GM23338 (cell line): ENCODE measurements at regions not wholly inside any gene's neighbourhood (a gene's known extent, or its start where the extent isn't known, plus 50 kb on each side); places are given as distances from the start of the nearest gene placed in this dataset.
A peak's percentile ranks its signal among the peaks of the same experiment; 100 is the strongest.

ENCODE experiments used
- ATAC-seq: fragments of 200-7000 bp; cut with Tn5 transposase; 3 replicates; pipeline ENCODE4 v1.9.1; 2020
- DNase-seq: peaks from one replicate; pipeline ENCODE4 v3.0.0-alpha.2; 2015; ENCODE audit warnings: low spot score
- H2AFZ ChIP-seq: fragments of 200-600 bp; sonication (generic); 2 replicates; pipeline ENCODE4 v1.8.0; 2016; ENCODE audit warnings: antibody characterized with exemption, mild to moderate bottlenecking, moderate library complexity
- H3F3A ChIP-seq: fragments of 200-600 bp; sonication (generic); replicated peaks from 2 replicates; pipeline ENCODE4 v1.8.0; 2017; ENCODE audit warnings: antibody characterized with exemption, mixed run types, low read depth
- H3K27ac ChIP-seq: fragments of 200-600 bp; sonication (generic); 2 replicates; pipeline ENCODE4 v1.6.1; 2016; ENCODE audit warnings: low read depth
- H3K27me3 ChIP-seq: fragments of 200-600 bp; sonication (generic); 2 replicates; pipeline ENCODE4 v1.8.0; 2016; ENCODE audit warnings: mild to moderate bottlenecking, mixed run types, moderate library complexity; ENCODE audit not compliant: insufficient read depth
- H3K36me3 ChIP-seq: fragments of 200-600 bp; sonication (generic); 2 replicates; pipeline ENCODE4 v1.8.0; 2016; ENCODE audit warnings: mild to moderate bottlenecking; ENCODE audit not compliant: insufficient read depth
- H3K4me1 ChIP-seq: fragments of 200-600 bp; sonication (generic); 2 replicates; pipeline ENCODE4 v1.8.0; 2016; ENCODE audit warnings: mild to moderate bottlenecking, moderate library complexity; ENCODE audit not compliant: insufficient read depth
- H3K4me2 ChIP-seq: fragments of 200-600 bp; sonication (generic); 2 replicates; pipeline ENCODE4 v1.7.1; 2017; ENCODE audit warnings: mixed run types
- H3K4me3 ChIP-seq: fragments of 200-600 bp; sonication (generic); 2 replicates; pipeline ENCODE4 v1.6.1; 2016; ENCODE audit warnings: mixed run types
- H3K79me2 ChIP-seq: fragments of 200-600 bp; sonication (generic); replicated peaks from 2 replicates; pipeline ENCODE4 v1.8.0; 2017; ENCODE audit warnings: mild to moderate bottlenecking; ENCODE audit not compliant: insufficient read depth
- H3K9me2 ChIP-seq: fragments of 200-600 bp; sonication (generic); 2 replicates; pipeline ENCODE4 v1.8.0; 2017; ENCODE audit not compliant: insufficient read depth
- H4K20me1 ChIP-seq: fragments of 200-600 bp; sonication (generic); replicated peaks from 2 replicates; pipeline ENCODE4 v1.8.0; 2017; ENCODE audit warnings: mild to moderate bottlenecking; ENCODE audit not compliant: insufficient read depth
- H3K27ac Mint-ChIP-seq: 2 replicates; pipeline ENCODE4 v1.8.0; 2020; ENCODE audit warnings: inconsistent platforms, mild to moderate bottlenecking, moderate library complexity, mixed read lengths
- H3K27me3 Mint-ChIP-seq: 3 replicates; pipeline ENCODE4 v1.8.0; 2022; ENCODE audit warnings: low read depth, mild to moderate bottlenecking, moderate library complexity, mixed read lengths, inconsistent platforms; ENCODE audit not compliant: insufficient read depth, poor library complexity
- H3K36me3 Mint-ChIP-seq: 3 replicates; pipeline ENCODE4 v1.8.0; 2021; ENCODE audit warnings: low read depth, mild to moderate bottlenecking, inconsistent platforms, moderate library complexity, mixed read lengths
- H3K4me1 Mint-ChIP-seq: 3 replicates; pipeline ENCODE4 v1.8.0; 2020; ENCODE audit warnings: mild to moderate bottlenecking, inconsistent platforms, mixed read lengths
- H3K4me3 Mint-ChIP-seq: 3 replicates; pipeline ENCODE4 v1.8.0; 2021; ENCODE audit warnings: moderate library complexity, mild to moderate bottlenecking, inconsistent platforms, mixed read lengths
- H3K9me3 Mint-ChIP-seq: 3 replicates; pipeline ENCODE4 v1.8.0; 2020; ENCODE audit warnings: moderate library complexity, mild to moderate bottlenecking, inconsistent platforms, mixed read lengths
- EZH2 ChIP-seq: fragments of 200-600 bp; sonication (generic); IDR thresholded peaks from one replicate; pipeline ENCODE4 v1.8.0; 2017; ENCODE audit warnings: antibody characterized with exemption, mild to moderate bottlenecking, low read depth; ENCODE audit not compliant: unreplicated experiment
- JUNB ChIP-seq: IDR thresholded peaks from one replicate; pipeline ENCODE4 v1.6.1; 2016; ENCODE audit warnings: antibody characterized with exemption; ENCODE audit not compliant: unreplicated experiment
- POLR2AphosphoS5 ChIP-seq: IDR thresholded peaks from 2 replicates; pipeline ENCODE4 v1.6.1; 2016; ENCODE audit warnings: antibody characterized with exemption, low read depth
- ZNF114 ChIP-seq: fragments of 250-450 bp; sonication (Bioruptor Pico); IDR thresholded peaks from 2 replicates; pipeline ENCODE4 v1.5.0; 2020; ENCODE audit warnings: mild to moderate bottlenecking, moderate library complexity
- ZNF331 ChIP-seq: fragments of 250-450 bp; sonication (Bioruptor Pico); IDR thresholded peaks from 2 replicates; pipeline ENCODE4 v1.5.0; 2020; ENCODE audit warnings: low read depth, mild to moderate bottlenecking, moderate library complexity
- TF ChIP-seq, protein P1 (sequence below): fragments of 250-450 bp; sonication (Bioruptor Pico); IDR thresholded peaks from 2 replicates; pipeline ENCODE4 v1.5.0; 2020; ENCODE audit warnings: mild to moderate bottlenecking, moderate library complexity
- TF ChIP-seq, protein P2 (sequence below), 2 experiments: fragments of 200-600 bp in 1 of 2; sonication (generic) in 1 of 2; conservative IDR thresholded peaks; 2 replicates each; pipeline versions ENCODE4 v1.5.1 to v1.6.1; 2016 to 2017; ENCODE audit warnings: antibody characterized with exemption in 2 of 2, low read depth in 2 of 2, mild to moderate bottlenecking in 2 of 2, moderate library complexity in 1 of 2

DNA sequence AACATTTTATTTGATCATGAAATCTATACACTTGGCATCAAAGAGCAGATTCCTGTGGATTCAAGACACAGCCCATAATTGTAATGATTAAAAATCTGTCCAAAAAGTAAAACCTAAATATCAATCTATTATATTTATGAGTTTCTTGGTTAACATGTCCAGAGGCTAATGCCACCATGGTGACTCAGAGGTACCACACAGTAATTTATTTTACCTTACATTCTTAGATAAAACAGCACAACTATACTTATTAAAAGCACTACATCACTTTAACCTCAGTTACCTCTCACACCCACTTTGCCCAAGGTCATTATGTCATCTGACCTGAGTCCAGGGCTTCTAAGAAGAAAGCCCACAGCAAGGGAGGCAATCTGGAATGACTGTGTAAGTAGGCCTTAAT lies 519.2 kb downstream of the RASEF start (continued):
- TF ChIP-seq, protein P1, sequence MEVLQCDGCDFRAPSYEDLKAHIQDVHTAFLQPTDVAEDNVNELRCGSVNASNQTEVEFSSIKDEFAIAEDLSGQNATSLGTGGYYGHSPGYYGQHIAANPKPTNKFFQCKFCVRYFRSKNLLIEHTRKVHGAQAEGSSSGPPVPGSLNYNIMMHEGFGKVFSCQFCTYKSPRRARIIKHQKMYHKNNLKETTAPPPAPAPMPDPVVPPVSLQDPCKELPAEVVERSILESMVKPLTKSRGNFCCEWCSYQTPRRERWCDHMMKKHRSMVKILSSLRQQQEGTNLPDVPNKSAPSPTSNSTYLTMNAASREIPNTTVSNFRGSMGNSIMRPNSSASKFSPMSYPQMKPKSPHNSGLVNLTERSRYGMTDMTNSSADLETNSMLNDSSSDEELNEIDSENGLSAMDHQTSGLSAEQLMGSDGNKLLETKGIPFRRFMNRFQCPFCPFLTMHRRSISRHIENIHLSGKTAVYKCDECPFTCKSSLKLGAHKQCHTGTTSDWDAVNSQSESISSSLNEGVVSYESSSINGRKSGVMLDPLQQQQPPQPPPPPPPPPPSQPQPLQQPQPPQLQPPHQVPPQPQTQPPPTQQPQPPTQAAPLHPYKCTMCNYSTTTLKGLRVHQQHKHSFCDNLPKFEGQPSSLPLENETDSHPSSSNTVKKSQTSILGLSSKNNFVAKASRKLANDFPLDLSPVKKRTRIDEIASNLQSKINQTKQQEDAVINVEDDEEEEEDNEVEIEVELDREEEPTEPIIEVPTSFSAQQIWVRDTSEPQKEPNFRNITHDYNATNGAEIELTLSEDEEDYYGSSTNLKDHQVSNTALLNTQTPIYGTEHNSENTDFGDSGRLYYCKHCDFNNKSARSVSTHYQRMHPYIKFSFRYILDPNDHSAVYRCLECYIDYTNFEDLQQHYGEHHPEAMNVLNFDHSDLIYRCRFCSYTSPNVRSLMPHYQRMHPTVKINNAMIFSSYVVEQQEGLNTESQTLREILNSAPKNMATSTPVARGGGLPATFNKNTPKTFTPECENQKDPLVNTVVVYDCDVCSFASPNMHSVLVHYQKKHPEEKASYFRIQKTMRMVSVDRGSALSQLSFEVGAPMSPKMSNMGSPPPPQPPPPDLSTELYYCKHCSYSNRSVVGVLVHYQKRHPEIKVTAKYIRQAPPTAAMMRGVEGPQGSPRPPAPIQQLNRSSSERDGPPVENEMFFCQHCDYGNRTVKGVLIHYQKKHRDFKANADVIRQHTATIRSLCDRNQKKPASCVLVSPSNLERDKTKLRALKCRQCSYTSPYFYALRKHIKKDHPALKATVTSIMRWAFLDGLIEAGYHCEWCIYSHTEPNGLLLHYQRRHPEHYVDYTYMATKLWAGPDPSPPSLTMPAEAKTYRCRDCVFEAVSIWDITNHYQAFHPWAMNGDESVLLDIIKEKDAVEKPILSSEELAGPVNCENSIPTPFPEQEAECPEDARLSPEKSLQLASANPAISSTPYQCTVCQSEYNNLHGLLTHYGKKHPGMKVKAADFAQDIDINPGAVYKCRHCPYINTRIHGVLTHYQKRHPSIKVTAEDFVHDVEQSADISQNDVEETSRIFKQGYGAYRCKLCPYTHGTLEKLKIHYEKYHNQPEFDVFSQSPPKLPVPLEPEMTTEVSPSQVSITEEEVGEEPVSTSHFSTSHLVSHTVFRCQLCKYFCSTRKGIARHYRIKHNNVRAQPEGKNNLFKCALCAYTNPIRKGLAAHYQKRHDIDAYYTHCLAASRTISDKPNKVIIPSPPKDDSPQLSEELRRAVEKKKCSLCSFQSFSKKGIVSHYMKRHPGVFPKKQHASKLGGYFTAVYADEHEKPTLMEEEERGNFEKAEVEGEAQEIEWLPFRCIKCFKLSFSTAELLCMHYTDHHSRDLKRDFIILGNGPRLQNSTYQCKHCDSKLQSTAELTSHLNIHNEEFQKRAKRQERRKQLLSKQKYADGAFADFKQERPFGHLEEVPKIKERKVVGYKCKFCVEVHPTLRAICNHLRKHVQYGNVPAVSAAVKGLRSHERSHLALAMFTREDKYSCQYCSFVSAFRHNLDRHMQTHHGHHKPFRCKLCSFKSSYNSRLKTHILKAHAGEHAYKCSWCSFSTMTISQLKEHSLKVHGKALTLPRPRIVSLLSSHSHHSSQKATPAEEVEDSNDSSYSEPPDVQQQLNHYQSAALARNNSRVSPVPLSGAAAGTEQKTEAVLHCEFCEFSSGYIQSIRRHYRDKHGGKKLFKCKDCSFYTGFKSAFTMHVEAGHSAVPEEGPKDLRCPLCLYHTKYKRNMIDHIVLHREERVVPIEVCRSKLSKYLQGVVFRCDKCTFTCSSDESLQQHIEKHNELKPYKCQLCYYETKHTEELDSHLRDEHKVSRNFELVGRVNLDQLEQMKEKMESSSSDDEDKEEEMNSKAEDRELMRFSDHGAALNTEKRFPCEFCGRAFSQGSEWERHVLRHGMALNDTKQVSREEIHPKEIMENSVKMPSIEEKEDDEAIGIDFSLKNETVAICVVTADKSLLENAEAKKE, result no peak
- TF ChIP-seq JUNB (no peak), EZH2 (no peak)
- TF ChIP-seq, protein P2, sequence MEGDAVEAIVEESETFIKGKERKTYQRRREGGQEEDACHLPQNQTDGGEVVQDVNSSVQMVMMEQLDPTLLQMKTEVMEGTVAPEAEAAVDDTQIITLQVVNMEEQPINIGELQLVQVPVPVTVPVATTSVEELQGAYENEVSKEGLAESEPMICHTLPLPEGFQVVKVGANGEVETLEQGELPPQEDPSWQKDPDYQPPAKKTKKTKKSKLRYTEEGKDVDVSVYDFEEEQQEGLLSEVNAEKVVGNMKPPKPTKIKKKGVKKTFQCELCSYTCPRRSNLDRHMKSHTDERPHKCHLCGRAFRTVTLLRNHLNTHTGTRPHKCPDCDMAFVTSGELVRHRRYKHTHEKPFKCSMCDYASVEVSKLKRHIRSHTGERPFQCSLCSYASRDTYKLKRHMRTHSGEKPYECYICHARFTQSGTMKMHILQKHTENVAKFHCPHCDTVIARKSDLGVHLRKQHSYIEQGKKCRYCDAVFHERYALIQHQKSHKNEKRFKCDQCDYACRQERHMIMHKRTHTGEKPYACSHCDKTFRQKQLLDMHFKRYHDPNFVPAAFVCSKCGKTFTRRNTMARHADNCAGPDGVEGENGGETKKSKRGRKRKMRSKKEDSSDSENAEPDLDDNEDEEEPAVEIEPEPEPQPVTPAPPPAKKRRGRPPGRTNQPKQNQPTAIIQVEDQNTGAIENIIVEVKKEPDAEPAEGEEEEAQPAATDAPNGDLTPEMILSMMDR (conservative IDR thresholded peaks at IDR 0.05; ENCODE audit: low read depth in 2 of 2), result no peak

DNA sequence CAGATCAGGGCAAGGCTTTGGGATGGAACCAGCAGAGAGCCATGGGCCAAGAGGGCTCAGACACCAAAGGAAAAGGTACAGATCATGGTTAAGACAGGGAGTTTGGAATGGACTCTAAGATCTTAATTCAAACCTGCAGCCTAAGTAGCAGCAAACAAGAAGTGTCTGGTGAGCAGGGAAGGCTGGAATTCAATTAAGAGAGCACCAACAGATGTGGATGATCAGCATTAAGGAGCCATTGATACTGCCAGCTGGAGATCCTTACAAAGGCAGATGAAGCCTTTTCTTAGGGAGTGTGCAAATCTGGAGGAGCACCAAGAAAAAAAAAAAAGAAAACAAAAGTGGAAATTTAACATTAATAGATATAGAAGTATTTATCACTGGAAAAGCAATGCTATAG lies 516.8 kb downstream of the RASEF start:
- no peak overlapping the region for H3K27ac ChIP-seq
- DNase-seq, result peak; percentile 43
- TF ChIP-seq POLR2AphosphoS5 (no peak), ZNF331 (CRISPR knock-in tag) (no peak), ZNF114 (CRISPR knock-in tag) (no peak)
- TF ChIP-seq, protein P1, result peak; percentile 71; the same call in 1 of the 2 replicates

More for the DNA sequence above, 516.8 kb downstream of the RASEF start:
- H3K4me1 ChIP-seq, result peaks cover 5% of the 10 kb centered on the region; the same call in 1 of the 2 replicates
- H3K4me3 ChIP-seq, result no peak overlapping the region
- H3K9me2 ChIP-seq, result no peaks in the 10 kb centered on the region
- Mint-ChIP-seq H3K36me3 (peaks cover 6% of the 10 kb centered on the region; the same call in 2 of the 3 replicates), H3K9me3 (peaks cover 3% of the 10 kb centered on the region; the same call in 1 of the 3 replicates), H3K27ac (peak overlapping the region; percentile 19; the same call in 1 of the 2 replicates), H3K4me3 (no peak overlapping the region), H3K27me3 (no peaks in the 10 kb centered on the region), H3K4me1 (peaks cover 14% of the 10 kb centered on the region)
- H3K4me2 ChIP-seq, result no peak overlapping the region
- no peaks in the 10 kb centered on the region for H4K20me1 ChIP-seq
- H3F3A ChIP-seq, result no peaks in the 10 kb centered on the region
- H3K36me3 ChIP-seq, result no peaks in the 10 kb centered on the region
- no peaks in the 10 kb centered on the region for H3K27me3 ChIP-seq
- no peak overlapping the region; the same call in 1 of the 2 replicates for H2AFZ ChIP-seq
- H3K79me2 ChIP-seq, result no peaks in the 10 kb centered on the region
- ATAC-seq, result peak; percentile 84
